Panc1 (cell line): ENCODE measurements at regions not wholly inside any gene's neighbourhood (a gene's known extent, or its start where the extent isn't known, plus 50 kb on each side); places are given as distances from the start of the nearest gene placed in this dataset.

Source experiments
- ATAC-seq: fragments of 200-7000 bp; cut with Tn5 transposase; 2 replicates; pipeline ENCODE4 v1.9.1; 2020; ENCODE audit warnings: mild to moderate bottlenecking, moderate library complexity
- BruUV-seq: library from RNA; stranded (reverse); fragments of 400-500 nt; replicated peaks from 2 replicates; lab custom pipeline; 2021; lab: Mats Ljungman, UMichigan
- CTCF ChIA-PET: fragments of 300-600 bp; sonication (Branson Sonifier 250); formaldehyde crosslinking; loops from one replicate; lab custom pipeline; 2022; ENCODE audit warnings: antibody characterized with exemption; lab: Charles Lee
- POLR2A ChIA-PET: fragments of 300-600 bp; sonication (Branson Sonifier 250); formaldehyde crosslinking; loops from one replicate; lab custom pipeline; 2022; ENCODE audit warnings: antibody characterized with exemption; lab: Charles Lee
- DNase-seq: peaks from one replicate; pipeline ENCODE4 v3.0.0-alpha.2; 2010; ENCODE audit warnings: low read depth, low spot score
- H3K27ac ChIP-seq: 2 replicates; pipeline ENCODE4 v1.5.1; 2011; ENCODE audit warnings: mild to moderate bottlenecking, low read length, inconsistent platforms
- H3K27me3 ChIP-seq: fragments of 200-500 bp; sonication (Bioruptor generic); 2 replicates; pipeline ENCODE4 v1.6.0; 2014; ENCODE audit warnings: low read length, inconsistent platforms; ENCODE audit not compliant: control insufficient read depth, insufficient read depth
- H3K36me3 ChIP-seq: fragments of 200-500 bp; sonication (Bioruptor generic); 2 replicates; pipeline ENCODE4 v1.5.1; 2014; ENCODE audit warnings: inconsistent platforms, mild to moderate bottlenecking, low read length, moderate library complexity; ENCODE audit not compliant: control insufficient read depth, insufficient read depth
- H3K4me1 ChIP-seq: 2 replicates; pipeline ENCODE4 v1.5.1; 2011; ENCODE audit warnings: inconsistent platforms, mild to moderate bottlenecking, low read length, moderate library complexity; ENCODE audit not compliant: control insufficient read depth, insufficient read depth
- H3K4me3 ChIP-seq, 2 experiments: 2 replicates each; pipeline ENCODE4 v1.5.1; 2011 to 2012; ENCODE audit warnings: low read depth in 2 of 2, low read length in 2 of 2, mild to moderate bottlenecking in 2 of 2, inconsistent platforms in 1 of 2, moderate library complexity in 1 of 2
- H3K9me3 ChIP-seq: fragments of 200-500 bp; sonication (Bioruptor generic); 2 replicates; pipeline ENCODE4 v1.5.1; 2014; ENCODE audit warnings: low read depth, mild to moderate bottlenecking, inconsistent platforms, low read length, moderate library complexity; ENCODE audit not compliant: control insufficient read depth, insufficient read depth
- POLR2AphosphoS5 ChIP-seq: IDR thresholded peaks from 2 replicates; pipeline ENCODE4 v1.6.1; 2012; ENCODE audit warnings: mild to moderate bottlenecking, low read depth, low read length, moderate library complexity
- SIN3A ChIP-seq: IDR thresholded peaks from 2 replicates; pipeline ENCODE4 v1.6.1; 2012; ENCODE audit warnings: low read depth, mild to moderate bottlenecking, low read length, moderate library complexity, borderline replicate concordance; ENCODE audit not compliant: insufficient read depth
- TCF7L2 ChIP-seq: IDR thresholded peaks from 2 replicates; pipeline ENCODE4 v1.6.1; 2011; ENCODE audit warnings: mild to moderate bottlenecking, low read depth, low read length, inconsistent platforms
- in situ Hi-C: cut with HindIII; loops from 2 replicates; pipeline ENCODE4 v1.10.0; 2016; ENCODE audit warnings: low sequenced_read_pairs, low pct_unique_long_range_greater_than_20kb
- intact Hi-C: fragments of 100-400 bp; cut with micrococcal nuclease; formaldehyde crosslinking; loops from one replicate; pipeline ENCODE4 v1.10.0; 2022; ENCODE audit not compliant: unreplicated experiment
- TF ChIP-seq, protein P1 (sequence below), 2 experiments: IDR thresholded peaks; 2 replicates each; pipeline ENCODE4 v1.6.1; 2011 to 2012; ENCODE audit warnings: low read depth in 2 of 2, control low read depth in 1 of 2, low read length in 1 of 2, mild to moderate bottlenecking in 1 of 2, moderate library complexity in 1 of 2; ENCODE audit not compliant: insufficient read depth in 1 of 2
- TF ChIP-seq, protein P2 (sequence below): fragments of 450-650 bp; IDR thresholded peaks from 2 replicates; pipeline ENCODE4 v1.5.1; 2017; ENCODE audit warnings: mild to moderate bottlenecking

DNA sequence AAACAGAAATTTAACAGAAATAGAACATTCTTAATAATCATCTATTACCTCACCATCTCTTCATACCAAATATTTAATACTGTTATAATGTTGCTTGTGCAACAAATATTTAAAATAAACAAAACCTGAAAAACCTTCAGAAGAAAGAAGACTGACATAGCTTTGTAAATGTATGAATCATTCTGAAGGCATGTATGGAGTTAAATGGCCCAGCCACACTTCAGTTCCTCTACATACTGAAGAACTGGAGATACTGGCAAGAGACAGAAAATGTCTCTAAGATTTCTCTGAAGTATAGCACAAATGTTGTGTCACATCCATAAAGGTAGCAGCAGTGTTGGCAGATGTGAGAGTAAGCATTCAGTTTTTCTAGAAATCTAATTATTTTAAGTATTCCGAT lies 275.3 kb upstream of the FGF13 start:
- intact Hi-C loops (no loop called here), in situ Hi-C loops (no loop called here)
- TF ChIP-seq, protein P1, sequence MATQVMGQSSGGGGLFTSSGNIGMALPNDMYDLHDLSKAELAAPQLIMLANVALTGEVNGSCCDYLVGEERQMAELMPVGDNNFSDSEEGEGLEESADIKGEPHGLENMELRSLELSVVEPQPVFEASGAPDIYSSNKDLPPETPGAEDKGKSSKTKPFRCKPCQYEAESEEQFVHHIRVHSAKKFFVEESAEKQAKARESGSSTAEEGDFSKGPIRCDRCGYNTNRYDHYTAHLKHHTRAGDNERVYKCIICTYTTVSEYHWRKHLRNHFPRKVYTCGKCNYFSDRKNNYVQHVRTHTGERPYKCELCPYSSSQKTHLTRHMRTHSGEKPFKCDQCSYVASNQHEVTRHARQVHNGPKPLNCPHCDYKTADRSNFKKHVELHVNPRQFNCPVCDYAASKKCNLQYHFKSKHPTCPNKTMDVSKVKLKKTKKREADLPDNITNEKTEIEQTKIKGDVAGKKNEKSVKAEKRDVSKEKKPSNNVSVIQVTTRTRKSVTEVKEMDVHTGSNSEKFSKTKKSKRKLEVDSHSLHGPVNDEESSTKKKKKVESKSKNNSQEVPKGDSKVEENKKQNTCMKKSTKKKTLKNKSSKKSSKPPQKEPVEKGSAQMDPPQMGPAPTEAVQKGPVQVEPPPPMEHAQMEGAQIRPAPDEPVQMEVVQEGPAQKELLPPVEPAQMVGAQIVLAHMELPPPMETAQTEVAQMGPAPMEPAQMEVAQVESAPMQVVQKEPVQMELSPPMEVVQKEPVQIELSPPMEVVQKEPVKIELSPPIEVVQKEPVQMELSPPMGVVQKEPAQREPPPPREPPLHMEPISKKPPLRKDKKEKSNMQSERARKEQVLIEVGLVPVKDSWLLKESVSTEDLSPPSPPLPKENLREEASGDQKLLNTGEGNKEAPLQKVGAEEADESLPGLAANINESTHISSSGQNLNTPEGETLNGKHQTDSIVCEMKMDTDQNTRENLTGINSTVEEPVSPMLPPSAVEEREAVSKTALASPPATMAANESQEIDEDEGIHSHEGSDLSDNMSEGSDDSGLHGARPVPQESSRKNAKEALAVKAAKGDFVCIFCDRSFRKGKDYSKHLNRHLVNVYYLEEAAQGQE (IDR thresholded peaks at IDR 0.05; ENCODE audit: insufficient read depth in 1 of 2, low read depth in 2 of 2, low read length in 1 of 2) = no peak
- TF ChIP-seq POLR2AphosphoS5 (no peak), TCF7L2 (no peak), SIN3A (no peak)
- TF ChIP-seq, protein P2, sequence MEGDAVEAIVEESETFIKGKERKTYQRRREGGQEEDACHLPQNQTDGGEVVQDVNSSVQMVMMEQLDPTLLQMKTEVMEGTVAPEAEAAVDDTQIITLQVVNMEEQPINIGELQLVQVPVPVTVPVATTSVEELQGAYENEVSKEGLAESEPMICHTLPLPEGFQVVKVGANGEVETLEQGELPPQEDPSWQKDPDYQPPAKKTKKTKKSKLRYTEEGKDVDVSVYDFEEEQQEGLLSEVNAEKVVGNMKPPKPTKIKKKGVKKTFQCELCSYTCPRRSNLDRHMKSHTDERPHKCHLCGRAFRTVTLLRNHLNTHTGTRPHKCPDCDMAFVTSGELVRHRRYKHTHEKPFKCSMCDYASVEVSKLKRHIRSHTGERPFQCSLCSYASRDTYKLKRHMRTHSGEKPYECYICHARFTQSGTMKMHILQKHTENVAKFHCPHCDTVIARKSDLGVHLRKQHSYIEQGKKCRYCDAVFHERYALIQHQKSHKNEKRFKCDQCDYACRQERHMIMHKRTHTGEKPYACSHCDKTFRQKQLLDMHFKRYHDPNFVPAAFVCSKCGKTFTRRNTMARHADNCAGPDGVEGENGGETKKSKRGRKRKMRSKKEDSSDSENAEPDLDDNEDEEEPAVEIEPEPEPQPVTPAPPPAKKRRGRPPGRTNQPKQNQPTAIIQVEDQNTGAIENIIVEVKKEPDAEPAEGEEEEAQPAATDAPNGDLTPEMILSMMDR = no peak
- Histone ChIP-seq H3K36me3 (no peaks in the 10 kb centered on the region), H3K27me3 (no peaks in the 10 kb centered on the region), H3K9me3 (no peaks in the 10 kb centered on the region), H3K4me1 (no peaks in the 10 kb centered on the region), H3K27ac (no peak overlapping the region), H3K4me3 (no peak overlapping the region)
- CTCF ChIA-PET = no interaction called here
- no TSS peak for BruUV-seq
- POLR2A ChIA-PET = no interaction called here
- ATAC-seq (no peak), DNase-seq (no peak)

DNA sequence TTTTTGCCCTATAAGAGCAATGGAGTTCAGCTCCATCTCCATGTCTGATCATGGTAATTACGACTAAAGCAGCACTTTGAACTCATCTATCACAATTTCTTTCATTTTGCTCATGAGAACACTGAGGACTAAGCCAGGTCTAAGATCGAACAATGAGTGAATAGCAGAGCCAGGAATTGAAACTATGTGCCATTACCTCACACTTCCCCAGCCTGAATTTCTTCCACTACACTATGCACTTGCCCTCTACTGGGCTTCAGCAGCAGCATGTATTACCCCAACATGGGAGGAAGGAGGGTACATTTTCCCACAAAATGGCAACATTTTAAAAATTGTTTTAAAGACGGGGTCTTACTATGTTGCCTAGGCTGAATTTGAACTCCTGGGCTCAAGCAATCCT lies 274.7 kb upstream of the FGF13 start:
- no peaks in the 10 kb centered on the region for H3K36me3 ChIP-seq
- POLR2A ChIA-PET = no interaction called here
- in situ Hi-C loops (no loop called here), intact Hi-C loops (no loop called here)
- DNase-seq = no peak
- ATAC-seq = no peak
- no peaks in the 10 kb centered on the region for H3K4me1 ChIP-seq
- H3K27ac ChIP-seq = no peak overlapping the region
- CTCF ChIA-PET = no interaction called here
- no peaks in the 10 kb centered on the region for H3K27me3 ChIP-seq
- no peak overlapping the region for H3K4me3 ChIP-seq
- no TSS peak for BruUV-seq
- H3K9me3 ChIP-seq = no peaks in the 10 kb centered on the region
- no peak for TF ChIP-seq POLR2AphosphoS5
- no peak for TF ChIP-seq SIN3A
- TF ChIP-seq, protein P1 (IDR thresholded peaks at IDR 0.05; ENCODE audit: insufficient read depth in 1 of 2, low read depth in 2 of 2, low read length in 1 of 2) = no peak
- no peak for TF ChIP-seq TCF7L2
- TF ChIP-seq, protein P2 = no peak
